Gastroesophageal sphincter (tissue), 4 donors: ENCODE measurements at regions not wholly inside any gene's neighbourhood (a gene's known extent, or its start where the extent isn't known, plus 50 kb on each side); places are given as distances from the start of the nearest gene placed in this dataset.

ENCODE experiments used
- ATAC-seq: fragments of 150-250 bp; one replicate; pipeline ENCODE4 v1.9.1; 2016; ENCODE audit warnings: mild to moderate bottlenecking, moderate library complexity
- H3K27ac ChIP-seq, 4 donors: fragments of 200-600 bp; sonication (generic) in 3 of 4; 1 replicate in 3 of 4; 2 replicates in 1 of 4; pipeline ENCODE4 v1.5.1; 2016 to 2019
- H3K27me3 ChIP-seq: fragments of 200-600 bp; sonication (generic); one replicate; pipeline ENCODE4 v1.5.1; 2019
- H3K36me3 ChIP-seq, 2 donors: fragments of 200-600 bp; sonication (generic); one replicate each; pipeline ENCODE4 v1.5.1; 2019; ENCODE audit warnings: control low read depth in 1 of 2
- H3K4me1 ChIP-seq, 3 donors: fragments of 200-600 bp; sonication (generic); 1 replicate in 2 of 3; 2 replicates in 1 of 3; pipeline ENCODE4 v1.5.1; 2016 to 2019; ENCODE audit warnings: control low read depth in 2 of 3
- H3K4me3 ChIP-seq, 2 donors: fragments of 200-600 bp; sonication (generic); one replicate each; pipeline ENCODE4 v1.5.1; 2019; ENCODE audit warnings: mild to moderate bottlenecking in 1 of 2, moderate library complexity in 1 of 2
- H3K9me3 ChIP-seq, 3 donors: fragments of 200-600 bp; sonication (generic); one replicate each; pipeline ENCODE4 v1.5.1; 2017 to 2019; ENCODE audit warnings: control low read depth in 2 of 3
- CTCF ChIP-seq, 4 experiments: fragments of 200-600 bp in 2 of 4; fragments of 450-650 bp in 2 of 4; sonication (generic) in 1 of 4; IDR thresholded peaks; one replicate each; pipeline ENCODE4 v1.5.1; 2017 to 2019; ENCODE audit warnings: antibody characterized with exemption in 4 of 4, mild to moderate bottlenecking in 2 of 4, moderate library complexity in 2 of 4
- EP300 ChIP-seq: sonication (generic); formaldehyde crosslinking; IDR thresholded peaks from one replicate; pipeline ENCODE4 v1.6.1; 2017; ENCODE audit warnings: antibody characterized with exemption, mild to moderate bottlenecking
- POLR2A ChIP-seq, 2 donors: fragments of 450-650 bp; IDR thresholded peaks; one replicate each; pipeline ENCODE4 v1.6.1; 2017; ENCODE audit warnings: antibody characterized with exemption in 2 of 2, mild to moderate bottlenecking in 2 of 2, moderate library complexity in 1 of 2
- POLR2AphosphoS5 ChIP-seq: sonication (generic); formaldehyde crosslinking; IDR thresholded peaks from one replicate; pipeline ENCODE4 v1.6.1; 2017; ENCODE audit warnings: antibody characterized with exemption
- WGBS, 2 donors: methylation state at CpG; one replicate each; pipeline ENCODE4 v1.1.5; 2018; ENCODE audit warnings: low coverage in 1 of 2; 5-methylcytosine and 5-hydroxymethylcytosine counted together

GRCh38 chrX:68913249-68913547, 84.4 kb downstream of the EFNB1 start:
- Histone ChIP-seq H3K4me3 (no peak overlapping the region), H3K27me3 (no peaks in the 10 kb centered on the region), H3K27ac (no peak overlapping the region), H3K9me3 (no peaks in the 10 kb centered on the region), H3K4me1 (peaks cover 0 to 10% (median 0%) of the 10 kb centered on the region in 3 donors), H3K36me3 (no peaks in the 10 kb centered on the region)
- WGBS, 2 donors = no CpG with 5 or more reads among the region's 7 CpGs
- ATAC-seq = no peak
- no peak for TF ChIP-seq POLR2AphosphoS5
- no peak for TF ChIP-seq CTCF (IDR thresholded peaks at IDR 0.05)
- TF ChIP-seq POLR2A (IDR thresholded peaks at IDR 0.05) = no peak
- no peak for TF ChIP-seq EP300

- ATAC-seq = peak; percentile 23
- 16 to 52% methylated on average over 8 to 12 of the region's 26 CpGs for WGBS, 2 donors
Measured at GRCh38 chrX:68912113-68912512, 83.3 kb downstream of the EFNB1 start.

GRCh38 chrX:68910731-68911428, 82.1 kb downstream of the EFNB1 start:
- Histone ChIP-seq H3K4me3 (no peak overlapping the region), H3K27ac (no peak overlapping the region), H3K36me3 (no peaks in the 10 kb centered on the region), H3K4me1 (peaks cover 0 to 10% (median 0%) of the 10 kb centered on the region in 3 donors), H3K27me3 (no peaks in the 10 kb centered on the region), H3K9me3 (no peaks in the 10 kb centered on the region)
- ATAC-seq = no peak
- WGBS, 2 donors = 100% methylated on average over 1 of the region's 3 CpGs; no CpG with 5 or more reads in 1 of the 2 donors
- TF ChIP-seq POLR2AphosphoS5 (no peak), EP300 (no peak), POLR2A (IDR thresholded peaks at IDR 0.05) (no peak), CTCF (IDR thresholded peaks at IDR 0.05) (no peak)

More at GRCh38 chrX:68912113-68912512, 83.3 kb downstream of the EFNB1 start:
- Histone ChIP-seq H3K27ac (peak overlapping the region in 2 of 4 donors; percentile 17 to 35), H3K9me3 (no peaks in the 10 kb centered on the region), H3K4me1 (peaks cover 0 to 10% (median 0%) of the 10 kb centered on the region in 3 donors), H3K4me3 (no peak overlapping the region), H3K36me3 (no peaks in the 10 kb centered on the region), H3K27me3 (no peaks in the 10 kb centered on the region)
- no peak for TF ChIP-seq POLR2A (IDR thresholded peaks at IDR 0.05)
- TF ChIP-seq CTCF (IDR thresholded peaks at IDR 0.05) = no peak
- no peak for TF ChIP-seq EP300
- no peak for TF ChIP-seq POLR2AphosphoS5

- peaks cover 0 to 10% (median 0%) of the 10 kb centered on the region in 3 donors for H3K4me1 ChIP-seq
- H3K27ac ChIP-seq = no peak overlapping the region
- TF ChIP-seq POLR2A (IDR thresholded peaks at IDR 0.05) = no peak
- no peak for TF ChIP-seq CTCF (IDR thresholded peaks at IDR 0.05)
- TF ChIP-seq POLR2AphosphoS5 = no peak
- TF ChIP-seq EP300 = no peak
- WGBS, 2 donors = 80% methylated on average over 1 of the region's 2 CpGs; no CpG with 5 or more reads in 1 of the 2 donors
- H3K27me3 ChIP-seq = no peaks in the 10 kb centered on the region
- H3K4me3 ChIP-seq = no peak overlapping the region
- no peak for ATAC-seq
- no peaks in the 10 kb centered on the region for H3K9me3 ChIP-seq
- no peaks in the 10 kb centered on the region for H3K36me3 ChIP-seq
Measured at GRCh38 chrX:68909945-68910344, 81.1 kb downstream of the EFNB1 start.

GRCh38 chrX:68908071-68908470, 79.2 kb downstream of the EFNB1 start:
- WGBS, 2 donors = no CpG with 5 or more reads among the region's 5 CpGs
- H3K9me3 ChIP-seq = no peaks in the 10 kb centered on the region
- no peak overlapping the region for H3K4me3 ChIP-seq
- no peak for ATAC-seq
- TF ChIP-seq EP300 (no peak), POLR2A (IDR thresholded peaks at IDR 0.05) (no peak), CTCF (IDR thresholded peaks at IDR 0.05) (no peak), POLR2AphosphoS5 (no peak)
- H3K4me1 ChIP-seq = peaks cover 0 to 10% (median 0%) of the 10 kb centered on the region in 3 donors
- no peak overlapping the region for H3K27ac ChIP-seq
- H3K36me3 ChIP-seq = no peaks in the 10 kb centered on the region
- no peaks in the 10 kb centered on the region for H3K27me3 ChIP-seq
